HG02943 (cell line): ENCODE measurements at regions not wholly inside any gene's neighbourhood (a gene's known extent, or its start where the extent isn't known, plus 50 kb on each side); places are given as distances from the start of the nearest gene placed in this dataset.

Experiments used
- ATAC-seq: cut with Tn5 transposase; IDR thresholded peaks from one replicate; pipeline ENCODE4 v1.9.1; 2021; ENCODE audit warnings: mild to moderate bottlenecking, low read depth, moderate library complexity; ENCODE audit not compliant: unreplicated experiment

GRCh38 chr22:22032099-22032905 lies 49.7 kb upstream of the TOP3B start:
- ATAC-seq: no peak
